Dendritic cell treated with granulocyte-macrophage colony-stimulating factor and Interleukin-4, amounts not matched to agents 40 ng/mL and 50 ng/mL, for 4 days (primary cell): ENCODE measurements at regions not wholly inside any gene's neighbourhood (a gene's known extent, or its start where the extent isn't known, plus 50 kb on each side); places are given as distances from the start of the nearest gene placed in this dataset.
"Not testable (repeated sequence)": the region's sequence is repeated elsewhere in the genome, so short reads cannot be mapped to it uniquely, and the experiment has no call there.

Experiments
- H3K27ac Mint-ChIP-seq: one replicate; pipeline ENCODE4 v1.8.0; 2022; ENCODE audit warnings: mild to moderate bottlenecking, mixed read lengths
- H3K27me3 Mint-ChIP-seq: one replicate; pipeline ENCODE4 v1.8.0; 2022; ENCODE audit warnings: mild to moderate bottlenecking, mixed read lengths
- H3K36me3 Mint-ChIP-seq: one replicate; pipeline ENCODE4 v1.8.0; 2022; ENCODE audit warnings: low read depth, mixed read lengths
- H3K4me1 Mint-ChIP-seq: one replicate; pipeline ENCODE4 v1.8.0; 2022; ENCODE audit warnings: low read depth, mixed read lengths
- H3K4me3 Mint-ChIP-seq: one replicate; pipeline ENCODE4 v1.8.0; 2022; ENCODE audit warnings: mild to moderate bottlenecking, moderate library complexity, mixed read lengths
- H3K9me3 Mint-ChIP-seq: one replicate; pipeline ENCODE4 v1.8.0; 2022; ENCODE audit warnings: mixed read lengths
- intact Hi-C: fragments of 100-400 bp; cut with micrococcal nuclease; formaldehyde crosslinking; loops from one replicate; pipeline ENCODE4 v1.15.0; 2022

DNA sequence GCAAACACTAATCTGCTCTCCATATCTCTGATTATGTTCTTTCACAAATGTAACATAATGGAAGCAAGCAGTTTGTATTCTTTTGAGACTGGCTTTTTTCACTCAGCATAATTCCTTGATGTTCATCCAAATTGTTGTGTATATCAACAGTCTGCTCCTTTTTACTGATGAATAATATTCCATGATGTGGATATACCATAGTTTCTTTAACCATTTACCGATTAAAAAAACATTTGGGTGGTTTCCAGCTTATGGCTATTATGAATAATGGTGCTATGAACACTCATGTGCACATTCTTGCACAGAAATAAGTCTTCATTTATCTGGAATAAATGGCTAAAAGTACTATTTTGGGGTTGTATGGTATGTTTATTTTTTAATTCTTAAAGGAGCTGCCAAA is 708.9 kb downstream of the RFPL4B start:
- no peaks in the 10 kb centered on the region for H3K36me3 Mint-ChIP-seq
- intact Hi-C loops: no loop called here
- H3K27me3 Mint-ChIP-seq: no peaks in the 10 kb centered on the region
- no peaks in the 10 kb centered on the region for H3K4me1 Mint-ChIP-seq
- H3K9me3 Mint-ChIP-seq: no peaks in the 10 kb centered on the region
- H3K27ac Mint-ChIP-seq: no peak overlapping the region
- H3K4me3 Mint-ChIP-seq: no peak overlapping the region

DNA sequence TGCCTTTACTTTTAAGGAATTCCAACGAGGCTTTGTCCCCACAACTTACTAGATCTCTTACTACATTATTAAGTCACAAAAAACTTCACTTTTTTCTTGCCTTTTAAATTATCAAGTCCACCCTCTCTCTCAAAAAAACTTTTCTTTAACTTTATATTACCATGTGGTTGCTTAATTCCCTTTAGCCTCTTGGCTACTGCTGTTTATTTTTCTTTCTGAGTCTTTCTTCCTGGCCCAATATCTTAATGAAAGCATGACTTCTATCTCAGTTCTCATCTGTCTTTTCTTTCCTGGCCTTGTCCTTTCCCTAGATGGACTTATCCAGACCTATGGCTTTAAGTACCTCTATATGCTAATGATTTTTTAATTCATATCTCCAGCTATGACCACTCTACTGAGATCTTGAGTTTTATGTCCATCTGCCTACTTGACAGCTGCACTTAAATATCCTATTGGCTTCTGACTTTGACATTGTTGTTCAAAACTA is 710.5 kb downstream of the RFPL4B start:
- Mint-ChIP-seq H3K27me3 (no peaks in the 10 kb centered on the region), H3K4me1 (no peaks in the 10 kb centered on the region), H3K9me3 (no peaks in the 10 kb centered on the region), H3K36me3 (no peaks in the 10 kb centered on the region), H3K4me3 (no peak overlapping the region), H3K27ac (no peak overlapping the region)
- intact Hi-C loops: no loop called here

DNA sequence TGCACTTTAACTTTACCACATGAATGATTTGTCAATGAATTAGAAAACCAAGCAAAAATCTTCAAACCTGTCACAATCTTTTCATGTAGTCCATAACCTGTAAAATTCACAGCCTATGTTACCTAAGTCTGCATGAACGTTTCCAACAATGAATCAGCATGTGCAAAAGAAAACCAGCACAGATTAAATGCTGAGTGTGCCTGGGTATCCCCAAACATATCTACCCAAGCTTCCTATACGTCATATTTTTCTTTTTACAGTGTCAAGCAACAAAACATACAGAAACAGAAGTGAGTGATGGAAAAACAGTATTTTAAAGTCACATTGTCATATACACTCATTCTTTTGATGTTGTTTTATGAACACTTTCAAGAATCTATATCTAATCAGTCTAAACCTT is 713.5 kb downstream of the RFPL4B start:
- no peaks in the 10 kb centered on the region for H3K36me3 Mint-ChIP-seq
- no peaks in the 10 kb centered on the region for H3K27me3 Mint-ChIP-seq
- H3K4me1 Mint-ChIP-seq: no peaks in the 10 kb centered on the region
- intact Hi-C loops: no loop called here
- H3K4me3 Mint-ChIP-seq: no peak overlapping the region
- H3K9me3 Mint-ChIP-seq: no peaks in the 10 kb centered on the region
- no peak overlapping the region for H3K27ac Mint-ChIP-seq

DNA sequence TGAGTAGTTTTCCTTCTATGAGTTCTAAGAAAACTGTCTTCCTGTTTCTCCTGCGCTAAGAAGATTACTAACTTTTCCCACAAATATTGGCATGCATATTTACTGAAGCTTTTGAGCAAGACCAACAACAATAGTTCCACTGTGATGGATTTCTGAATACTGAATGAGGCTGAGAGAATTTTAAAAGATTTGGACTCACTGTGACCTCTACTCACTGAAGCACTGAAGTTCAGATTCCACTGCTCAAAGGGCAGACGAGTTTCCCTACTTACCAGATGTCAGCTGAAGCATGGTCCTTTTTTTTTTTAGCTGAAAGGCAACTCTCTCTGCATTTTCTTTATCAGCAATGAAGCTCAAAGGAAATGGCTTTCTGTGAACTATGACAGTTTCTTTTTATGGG is 718.5 kb downstream of the RFPL4B start:
- Mint-ChIP-seq H3K9me3 (peaks cover under 1% of the 10 kb centered on the region), H3K36me3 (no peaks in the 10 kb centered on the region), H3K27me3 (no peaks in the 10 kb centered on the region), H3K4me1 (no peaks in the 10 kb centered on the region), H3K27ac (no peak overlapping the region), H3K4me3 (no peak overlapping the region)
- intact Hi-C loops: no loop called here

DNA sequence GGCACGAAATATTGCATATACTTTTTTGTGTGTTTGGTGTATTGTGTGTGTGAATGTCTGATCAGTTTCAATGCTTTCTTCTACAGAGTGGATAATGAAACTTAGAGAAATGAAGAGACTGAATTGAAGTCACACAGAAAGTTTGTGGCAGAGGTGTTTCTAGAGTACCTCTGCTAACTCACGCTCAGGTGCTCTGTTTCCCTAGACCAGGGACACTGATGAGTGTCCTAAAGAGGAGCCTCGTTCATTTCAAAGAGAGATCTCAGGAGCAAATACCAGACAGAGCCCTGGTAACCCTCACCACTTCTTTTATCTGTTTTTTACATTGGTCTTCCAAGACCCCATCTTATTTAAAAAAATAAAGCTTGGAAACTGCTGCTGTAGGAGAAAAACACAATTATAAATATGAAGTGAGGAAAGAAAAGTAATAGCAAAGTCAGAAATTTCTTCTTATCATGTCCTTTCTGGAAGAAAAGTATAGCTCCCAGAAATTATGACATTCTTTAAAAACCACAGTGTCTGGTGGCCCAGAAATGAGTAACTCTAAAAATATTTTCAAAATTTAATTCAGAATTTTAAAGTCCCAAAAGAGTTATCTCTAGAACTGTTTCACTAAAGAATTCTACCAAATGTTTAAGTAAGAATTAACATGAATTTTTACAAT is 720.6 kb downstream of the RFPL4B start:
- Mint-ChIP-seq H3K27ac (no peak overlapping the region), H3K36me3 (no peaks in the 10 kb centered on the region), H3K4me3 (no peak overlapping the region), H3K27me3 (no peaks in the 10 kb centered on the region), H3K4me1 (no peaks in the 10 kb centered on the region), H3K9me3 (peaks cover 7% of the 10 kb centered on the region)
- intact Hi-C loops: no loop called here

DNA sequence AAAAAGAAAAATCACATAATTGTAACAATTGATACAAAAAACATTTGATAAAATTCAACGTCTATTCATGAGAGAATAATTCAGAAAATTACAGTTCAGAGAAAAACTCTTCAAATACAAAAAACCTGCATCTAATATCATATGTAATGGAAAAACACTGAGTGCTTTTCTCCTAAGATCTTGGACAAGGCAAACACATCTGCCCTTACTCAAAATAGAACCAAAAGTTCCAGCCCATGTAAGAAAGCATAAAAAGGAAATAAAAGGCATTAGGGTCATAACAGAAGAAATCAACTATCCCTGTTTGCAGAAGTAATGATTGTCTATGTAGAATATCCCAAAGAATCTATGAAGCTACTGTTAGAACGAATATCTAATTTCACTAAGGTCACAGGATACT is 721.4 kb downstream of the RFPL4B start:
- intact Hi-C loops: no loop called here
- H3K27ac Mint-ChIP-seq: no peak overlapping the region
- no peaks in the 10 kb centered on the region for H3K36me3 Mint-ChIP-seq
- H3K27me3 Mint-ChIP-seq: no peaks in the 10 kb centered on the region
- no peaks in the 10 kb centered on the region for H3K4me1 Mint-ChIP-seq
- H3K4me3 Mint-ChIP-seq: no peak overlapping the region
- H3K9me3 Mint-ChIP-seq: peaks cover 7% of the 10 kb centered on the region

DNA sequence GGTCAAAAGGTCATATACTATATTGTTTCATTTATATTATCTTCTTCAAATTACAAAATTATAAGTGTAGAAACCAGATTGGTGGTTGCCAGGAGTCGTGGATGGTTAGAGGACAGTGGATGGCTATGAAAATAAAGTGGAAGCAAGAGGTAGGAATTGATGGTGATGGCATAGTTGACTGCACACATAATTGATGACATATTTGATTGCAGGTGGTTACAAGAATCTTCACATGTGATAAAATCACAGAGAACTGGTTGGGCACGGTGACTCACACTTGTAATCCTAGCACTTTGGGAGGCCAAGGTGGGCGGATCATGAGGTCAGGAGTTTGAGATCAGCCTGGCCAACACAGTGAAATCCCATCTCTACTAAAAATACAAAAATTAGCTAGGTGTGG is 723.6 kb downstream of the RFPL4B start:
- H3K9me3 Mint-ChIP-seq, H3K36me3 Mint-ChIP-seq, H3K27ac Mint-ChIP-seq, H3K4me3 Mint-ChIP-seq, H3K27me3 Mint-ChIP-seq, H3K4me1 Mint-ChIP-seq, intact Hi-C loops: not testable (repeated sequence)

DNA sequence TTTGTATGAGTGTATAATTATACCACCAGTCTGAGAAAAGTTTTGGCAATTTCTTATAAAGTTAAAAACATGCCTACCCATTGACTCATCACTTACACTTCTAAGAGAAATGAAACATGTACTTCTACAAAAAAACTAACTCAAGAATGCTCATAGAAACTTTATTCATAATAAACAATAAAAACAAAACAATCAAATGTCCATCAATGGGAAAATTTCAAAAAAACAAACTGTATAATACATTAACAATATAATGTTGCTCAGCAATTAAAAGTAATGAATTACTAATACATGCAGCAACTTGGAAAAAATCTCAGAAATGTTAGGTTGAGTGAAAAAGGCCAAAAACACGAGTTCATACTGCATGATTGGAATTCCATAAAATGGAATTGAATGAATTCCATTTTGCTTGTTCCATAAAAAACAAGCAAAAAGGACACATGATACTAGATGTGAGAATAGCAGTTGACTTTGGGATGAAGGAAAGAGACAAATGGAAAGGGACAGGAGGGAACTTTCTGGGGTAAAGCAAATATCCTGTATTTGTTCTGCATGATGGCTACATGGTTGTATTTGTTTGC is 726.6 kb downstream of the RFPL4B start:
- no peaks in the 10 kb centered on the region for H3K36me3 Mint-ChIP-seq
- no peaks in the 10 kb centered on the region for H3K4me1 Mint-ChIP-seq
- no peak overlapping the region for H3K27ac Mint-ChIP-seq
- H3K9me3 Mint-ChIP-seq: peaks cover 7% of the 10 kb centered on the region
- no peaks in the 10 kb centered on the region for H3K27me3 Mint-ChIP-seq
- intact Hi-C loops: no loop called here
- H3K4me3 Mint-ChIP-seq: no peak overlapping the region

DNA sequence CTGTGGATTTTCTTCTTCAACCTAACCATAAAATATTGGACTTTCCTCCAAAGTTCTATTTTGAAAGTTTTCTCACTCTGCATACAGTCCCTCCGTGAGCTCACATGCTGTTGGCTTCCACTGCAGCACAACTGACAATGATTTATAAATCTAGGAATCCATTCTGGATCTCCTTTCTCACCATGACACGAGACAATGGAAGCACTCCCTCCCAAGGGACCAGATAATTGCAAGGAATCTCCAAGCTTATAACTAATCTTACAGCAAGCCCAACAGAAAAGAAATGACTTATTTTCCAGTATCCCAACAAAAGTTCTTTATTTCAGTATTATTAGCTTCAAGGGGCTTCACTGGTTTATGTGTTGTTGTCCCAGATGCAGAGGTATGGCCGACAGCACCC is 729.0 kb downstream of the RFPL4B start:
- no peaks in the 10 kb centered on the region for H3K4me1 Mint-ChIP-seq
- intact Hi-C loops: no loop called here
- no peaks in the 10 kb centered on the region for H3K36me3 Mint-ChIP-seq
- no peak overlapping the region for H3K4me3 Mint-ChIP-seq
- H3K27ac Mint-ChIP-seq: no peak overlapping the region
- H3K9me3 Mint-ChIP-seq: peaks cover 1% of the 10 kb centered on the region
- no peaks in the 10 kb centered on the region for H3K27me3 Mint-ChIP-seq

DNA sequence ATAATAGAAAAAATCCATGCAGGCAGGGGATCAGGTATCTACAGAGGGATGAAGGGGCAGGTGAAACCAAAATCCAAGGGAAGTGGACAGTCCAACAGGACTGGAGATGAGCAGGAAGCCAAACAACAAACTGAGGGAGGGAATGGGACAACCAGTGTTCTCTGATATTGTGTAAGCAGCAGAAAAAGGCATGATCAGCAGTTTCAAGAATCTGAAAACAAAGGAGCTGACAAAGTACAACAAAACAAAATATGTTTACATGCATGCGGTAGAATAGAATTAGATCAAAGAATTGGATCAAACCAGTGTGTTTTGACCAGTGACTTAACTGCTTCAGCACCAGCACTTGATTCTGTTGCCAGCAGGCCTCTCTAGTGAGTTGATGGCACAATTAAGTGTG is 729.7 kb downstream of the RFPL4B start:
- Mint-ChIP-seq H3K9me3 (no peaks in the 10 kb centered on the region), H3K4me1 (no peaks in the 10 kb centered on the region), H3K4me3 (no peak overlapping the region), H3K36me3 (no peaks in the 10 kb centered on the region), H3K27me3 (no peaks in the 10 kb centered on the region), H3K27ac (no peak overlapping the region)
- intact Hi-C loops: no loop called here

DNA sequence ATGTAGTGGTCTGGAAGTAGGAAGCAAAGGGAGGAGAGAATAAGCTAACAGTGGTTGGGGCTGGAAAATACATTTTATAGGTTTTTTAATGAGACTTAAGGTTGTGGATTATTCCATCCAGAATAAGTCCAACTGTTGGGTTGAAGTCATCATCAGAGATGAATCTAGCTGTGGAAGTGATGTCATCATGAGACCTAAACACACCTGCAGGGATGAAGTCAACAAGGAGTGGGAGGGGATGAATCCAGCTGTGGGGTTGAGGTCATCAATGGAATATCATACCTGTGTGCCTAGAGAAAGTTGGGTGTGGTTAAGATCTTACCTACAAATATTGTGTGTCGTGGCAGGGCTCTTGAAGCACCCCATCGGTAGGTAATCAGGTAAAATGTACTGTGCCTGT is 730.7 kb downstream of the RFPL4B start:
- no peaks in the 10 kb centered on the region for H3K9me3 Mint-ChIP-seq
- H3K4me1 Mint-ChIP-seq: no peaks in the 10 kb centered on the region
- no peak overlapping the region for H3K4me3 Mint-ChIP-seq
- H3K27ac Mint-ChIP-seq: no peak overlapping the region
- no peaks in the 10 kb centered on the region for H3K36me3 Mint-ChIP-seq
- no peaks in the 10 kb centered on the region for H3K27me3 Mint-ChIP-seq
- intact Hi-C loops: no loop called here

DNA sequence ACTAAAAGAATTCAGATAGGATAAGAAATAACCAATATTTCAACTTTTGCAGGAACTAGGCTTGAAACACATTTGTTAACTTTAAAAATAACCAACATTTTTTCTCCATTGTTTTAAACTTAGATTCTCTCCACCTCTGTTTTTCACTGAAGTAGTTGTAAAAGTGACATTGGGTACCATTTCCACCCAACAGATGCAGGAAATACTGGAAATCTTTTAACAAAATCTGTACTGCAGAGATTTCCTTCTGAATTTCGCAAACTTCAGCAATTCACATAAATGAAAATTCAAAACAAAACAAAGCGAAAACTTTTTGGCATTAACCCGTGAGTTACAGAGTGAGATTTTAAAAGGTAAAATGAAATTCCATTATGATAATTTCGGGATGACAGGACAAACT is 731.7 kb downstream of the RFPL4B start:
- no peak overlapping the region for H3K4me3 Mint-ChIP-seq
- H3K36me3 Mint-ChIP-seq: no peaks in the 10 kb centered on the region
- H3K9me3 Mint-ChIP-seq: no peaks in the 10 kb centered on the region
- intact Hi-C loops: no loop called here
- no peaks in the 10 kb centered on the region for H3K4me1 Mint-ChIP-seq
- H3K27ac Mint-ChIP-seq: no peak overlapping the region
- no peaks in the 10 kb centered on the region for H3K27me3 Mint-ChIP-seq

DNA sequence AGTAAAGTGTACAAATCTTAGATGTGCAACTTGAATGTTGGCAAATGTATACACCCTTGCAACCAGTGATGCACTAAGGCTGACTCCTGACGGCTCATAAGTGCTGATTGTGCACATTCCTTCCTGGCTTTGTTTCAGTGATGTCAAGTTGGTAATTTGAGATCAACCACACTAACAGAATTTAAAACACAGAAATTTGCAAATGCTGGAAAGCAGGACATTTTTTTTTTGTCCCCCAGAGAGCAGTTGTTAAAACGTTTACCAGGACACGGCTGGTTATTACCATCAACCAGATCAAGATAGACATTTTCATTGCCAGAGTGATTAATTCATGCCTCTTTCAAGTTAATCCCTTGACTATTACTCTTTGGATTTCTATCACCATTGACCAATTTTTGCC is 735.6 kb downstream of the RFPL4B start:
- H3K36me3 Mint-ChIP-seq: no peaks in the 10 kb centered on the region
- H3K27ac Mint-ChIP-seq: no peak overlapping the region
- no peaks in the 10 kb centered on the region for H3K27me3 Mint-ChIP-seq
- no peaks in the 10 kb centered on the region for H3K9me3 Mint-ChIP-seq
- no peak overlapping the region for H3K4me3 Mint-ChIP-seq
- intact Hi-C loops: no loop called here
- H3K4me1 Mint-ChIP-seq: peaks cover 5% of the 10 kb centered on the region

DNA sequence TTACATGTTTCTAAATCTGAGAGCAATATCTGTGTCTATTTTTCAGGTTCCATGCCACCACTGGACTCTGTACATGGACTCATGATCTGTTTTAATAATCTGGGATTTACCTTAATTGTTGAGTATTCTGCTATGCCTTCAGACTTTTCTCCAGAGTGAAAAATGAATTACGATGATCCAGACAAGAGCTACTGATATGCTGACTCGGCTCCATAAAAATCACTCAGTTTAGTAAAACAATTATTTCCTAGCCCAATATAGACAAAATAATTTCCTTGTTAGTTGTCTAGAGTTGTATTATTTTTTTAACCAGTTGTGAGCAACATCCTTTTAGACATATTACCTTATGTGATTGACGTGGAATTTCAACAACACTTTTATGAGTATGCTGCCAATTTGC is 736.8 kb downstream of the RFPL4B start:
- no peaks in the 10 kb centered on the region for H3K9me3 Mint-ChIP-seq
- intact Hi-C loops: no loop called here

DNA sequence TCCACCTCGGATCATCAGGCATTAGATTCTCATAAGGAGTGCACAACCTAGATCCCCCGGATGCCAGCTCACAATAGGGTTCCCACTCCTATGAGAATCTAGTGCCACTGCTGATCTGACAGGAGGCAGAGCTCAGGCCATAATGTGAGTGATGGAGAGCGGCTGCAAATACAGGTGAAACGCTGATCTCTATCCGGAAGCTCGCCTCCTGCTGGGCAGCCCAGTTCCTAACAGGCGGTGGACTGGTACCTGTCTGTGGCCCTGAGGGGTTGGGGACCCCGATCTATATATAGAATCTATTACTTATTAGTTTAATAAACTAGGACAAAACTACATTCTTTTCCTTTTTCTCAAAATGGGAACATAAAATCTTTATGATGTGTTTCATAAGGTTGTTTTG is 741.9 kb downstream of the RFPL4B start:
- Mint-ChIP-seq H3K27ac (no peak overlapping the region), H3K36me3 (no peaks in the 10 kb centered on the region), H3K27me3 (no peaks in the 10 kb centered on the region), H3K9me3 (no peaks in the 10 kb centered on the region), H3K4me1 (peaks cover 12% of the 10 kb centered on the region), H3K4me3 (no peak overlapping the region)
- intact Hi-C loops: no loop called here

More for the DNA sequence above, 736.8 kb downstream of the RFPL4B start:
- no peak overlapping the region for H3K27ac Mint-ChIP-seq
- no peak overlapping the region for H3K4me3 Mint-ChIP-seq
- H3K36me3 Mint-ChIP-seq: no peaks in the 10 kb centered on the region
- H3K4me1 Mint-ChIP-seq: peaks cover 12% of the 10 kb centered on the region
- H3K27me3 Mint-ChIP-seq: no peaks in the 10 kb centered on the region
